MCF 10A (cell line): ENCODE measurements at regions not wholly inside any gene's neighbourhood (a gene's known extent, or its start where the extent isn't known, plus 50 kb on each side); places are given as distances from the start of the nearest gene placed in this dataset.
"Not testable (repeated sequence)": the region's sequence is repeated elsewhere in the genome, so short reads cannot be mapped to it uniquely, and the experiment has no call there.

ENCODE experiments used
- BruUV-seq: library from RNA; stranded (reverse); fragments of 400-500 nt; replicated peaks from 2 replicates; lab custom pipeline; 2021; lab: Mats Ljungman, UMichigan
- CTCF ChIA-PET: fragments of 300-600 bp; sonication (Branson Sonifier 250); formaldehyde crosslinking; extraction: SDS; loops from one replicate; lab custom pipeline; 2021; ENCODE audit warnings: antibody characterized with exemption, inconsistent platforms; lab: Yijun Ruan, JAX
- POLR2A ChIA-PET: fragments of 300-600, 350-650 bp; sonication (Branson Sonifier 250); formaldehyde crosslinking; extraction: SDS; loops from one replicate; lab custom pipeline; 2020; ENCODE audit warnings: antibody characterized with exemption, inconsistent platforms; lab: Yijun Ruan, JAX
- DNase-seq: peaks from one replicate; pipeline ENCODE4 v3.0.0-alpha.2; 2018; ENCODE audit not compliant: unreplicated experiment
- H3K27ac Mint-ChIP-seq: one replicate; pipeline ENCODE4 v1.8.0; 2022; ENCODE audit warnings: mild to moderate bottlenecking, low read depth, mixed read lengths; ENCODE audit not compliant: unreplicated experiment
- H3K27me3 Mint-ChIP-seq: one replicate; pipeline ENCODE4 v1.8.0; 2022; ENCODE audit warnings: mixed read lengths; ENCODE audit not compliant: insufficient read depth, unreplicated experiment
- H3K36me3 Mint-ChIP-seq: one replicate; pipeline ENCODE4 v1.8.0; 2022; ENCODE audit warnings: mild to moderate bottlenecking, moderate library complexity, mixed read lengths; ENCODE audit not compliant: insufficient read depth, unreplicated experiment
- H3K4me1 Mint-ChIP-seq: one replicate; pipeline ENCODE4 v1.8.0; 2022; ENCODE audit warnings: mixed read lengths; ENCODE audit not compliant: insufficient read depth, unreplicated experiment
- H3K4me3 Mint-ChIP-seq: one replicate; pipeline ENCODE4 v1.8.0; 2022; ENCODE audit warnings: mild to moderate bottlenecking, moderate library complexity, mixed read lengths; ENCODE audit not compliant: unreplicated experiment
- H3K9me3 Mint-ChIP-seq: one replicate; pipeline ENCODE4 v1.8.0; 2022; ENCODE audit warnings: mixed read lengths; ENCODE audit not compliant: unreplicated experiment
- CTCF ChIP-seq: fragments of 200-600 bp; IDR thresholded peaks from one replicate; pipeline ENCODE4 v1.8.0; 2022; ENCODE audit warnings: antibody characterized with exemption, mild to moderate bottlenecking; ENCODE audit not compliant: unreplicated experiment
- intact Hi-C: fragments of 100-400 bp; cut with micrococcal nuclease; formaldehyde crosslinking; loops from 2 replicates; pipeline ENCODE4 v1.14.1; 2022

DNA sequence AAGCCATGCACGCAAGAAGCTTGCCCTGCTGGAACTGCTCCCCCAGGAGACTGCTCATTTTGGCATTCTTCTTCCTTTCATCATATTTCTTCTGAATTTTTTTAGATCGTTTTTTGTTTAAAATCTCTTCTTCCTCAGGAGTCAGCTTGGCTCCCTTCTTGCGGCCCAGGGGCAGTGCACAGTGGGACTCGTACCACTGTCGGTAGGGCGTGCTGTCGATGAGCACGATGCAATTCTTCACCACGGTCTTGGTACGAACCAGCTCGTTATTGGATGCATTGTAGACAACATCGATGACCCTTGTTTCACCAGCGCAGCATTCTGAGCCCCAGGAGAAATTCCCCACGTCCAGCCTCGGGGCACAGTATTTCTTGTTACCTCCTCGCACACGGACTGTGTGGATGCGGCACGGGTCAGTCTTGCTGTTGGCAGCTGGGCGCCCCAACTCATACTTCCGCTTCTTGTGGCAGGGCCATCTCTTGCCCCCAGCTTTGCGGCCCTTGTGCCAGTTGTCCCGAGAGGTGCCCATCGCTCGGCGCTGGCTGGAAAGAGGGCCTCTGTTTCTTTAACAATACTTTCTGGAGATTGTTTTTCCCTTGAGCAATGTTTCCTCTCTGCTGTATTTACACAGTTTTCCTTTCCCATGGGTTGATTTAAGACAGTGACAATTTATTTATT, 452.4 kb downstream of the TMEM121 start:
- intact Hi-C loops, result no loop called here
- peaks cover 49% of the 10 kb centered on the region for H3K27me3 Mint-ChIP-seq
- ChIA-PET CTCF (interaction anchor here (0.6 kb wide), 1 partner anchor 85 kb away, joined by 3 read pairs; no protein-coding TSS in a partner anchor), POLR2A (no interaction called here)
- H3K4me3 Mint-ChIP-seq, result no peak overlapping the region
- H3K36me3 Mint-ChIP-seq, result no peaks in the 10 kb centered on the region
- H3K27ac Mint-ChIP-seq, result no peak overlapping the region
- H3K9me3 Mint-ChIP-seq, result no peaks in the 10 kb centered on the region
- no peak for TF ChIP-seq CTCF
- no TSS peak for BruUV-seq
- H3K4me1 Mint-ChIP-seq, result peaks cover 6% of the 10 kb centered on the region
- DNase-seq, result no peak

DNA sequence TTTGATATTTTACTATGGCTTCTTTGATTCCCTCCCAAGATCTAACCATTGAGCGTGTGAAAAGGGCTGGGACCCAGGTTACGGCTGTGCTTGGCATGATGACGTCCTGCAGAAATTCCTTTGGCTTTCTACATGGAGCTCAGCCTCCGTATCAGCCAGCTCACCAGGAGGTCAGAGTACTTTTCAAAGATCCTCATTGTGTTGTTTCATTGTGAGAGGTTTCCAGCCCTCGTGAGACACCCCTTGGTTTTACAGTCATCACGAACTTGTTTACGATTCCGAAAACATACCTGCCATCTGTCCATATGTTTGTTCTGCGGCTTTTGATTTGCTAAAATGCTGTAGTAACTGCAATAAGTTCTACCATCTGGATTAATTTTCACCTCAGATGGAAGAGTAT, 453.1 kb downstream of the TMEM121 start:
- intact Hi-C loops, result no loop called here
- Mint-ChIP-seq H3K27ac (no peak overlapping the region), H3K27me3 (peaks cover 43% of the 10 kb centered on the region), H3K36me3 (no peaks in the 10 kb centered on the region), H3K4me1 (peaks cover 6% of the 10 kb centered on the region), H3K4me3 (no peak overlapping the region), H3K9me3 (no peaks in the 10 kb centered on the region)
- ChIA-PET CTCF (interaction anchor here (0.6 to 1.3 kb wide), 3 partner anchors 23 to 71 kb away, joined by 3 to 4 read pairs (median 4); no protein-coding TSS in a partner anchor), POLR2A (no interaction called here)
- no peak for TF ChIP-seq CTCF
- no TSS peak for BruUV-seq
- no peak for DNase-seq

DNA sequence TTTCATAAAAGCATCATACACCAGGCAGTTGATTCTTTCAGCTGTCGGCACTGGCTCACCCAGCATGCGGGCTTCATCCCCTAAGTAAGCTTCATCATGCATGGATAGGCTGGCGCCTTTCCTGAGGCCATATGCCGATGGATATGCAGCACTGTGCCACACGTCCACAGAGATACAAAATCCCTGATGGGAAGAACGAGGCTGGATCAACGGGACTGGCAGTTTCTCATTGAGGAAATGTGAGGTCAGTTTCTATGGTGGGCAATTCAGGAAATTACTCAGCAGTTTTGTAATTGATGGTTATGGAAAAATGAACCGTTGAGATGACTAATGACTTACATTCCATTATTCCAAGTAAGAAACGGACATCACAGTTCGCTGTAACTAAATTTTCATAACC, 453.8 kb downstream of the TMEM121 start:
- no peak for DNase-seq
- ChIA-PET POLR2A (no interaction called here), CTCF (interaction anchor here (1.3 kb wide), 1 partner anchor 22 kb away, joined by 4 read pairs; no protein-coding TSS in a partner anchor)
- intact Hi-C loops, result no loop called here
- TF ChIP-seq CTCF, result no peak
- Mint-ChIP-seq H3K4me3 (no peak overlapping the region), H3K4me1 (peaks cover 6% of the 10 kb centered on the region), H3K27ac (no peak overlapping the region), H3K27me3 (peaks cover 35% of the 10 kb centered on the region), H3K9me3 (no peaks in the 10 kb centered on the region), H3K36me3 (no peaks in the 10 kb centered on the region)
- BruUV-seq, result no TSS peak

- peaks cover 21% of the 10 kb centered on the region for H3K27me3 Mint-ChIP-seq
- H3K4me1 Mint-ChIP-seq, intact Hi-C loops, H3K36me3 Mint-ChIP-seq, BruUV-seq, POLR2A ChIA-PET, DNase-seq, H3K27ac Mint-ChIP-seq, H3K4me3 Mint-ChIP-seq, H3K9me3 Mint-ChIP-seq, CTCF ChIA-PET: not testable (repeated sequence)
Measured at GRCh38 chr14:105981517-105982302, 455.3 kb downstream of the TMEM121 start.
